ENCODE measurements at regions not wholly inside any gene's neighbourhood (a gene's known extent, or its start where the extent isn't known, plus 50 kb on each side); places are given as distances from the start of the nearest gene placed in this dataset.

DNA sequence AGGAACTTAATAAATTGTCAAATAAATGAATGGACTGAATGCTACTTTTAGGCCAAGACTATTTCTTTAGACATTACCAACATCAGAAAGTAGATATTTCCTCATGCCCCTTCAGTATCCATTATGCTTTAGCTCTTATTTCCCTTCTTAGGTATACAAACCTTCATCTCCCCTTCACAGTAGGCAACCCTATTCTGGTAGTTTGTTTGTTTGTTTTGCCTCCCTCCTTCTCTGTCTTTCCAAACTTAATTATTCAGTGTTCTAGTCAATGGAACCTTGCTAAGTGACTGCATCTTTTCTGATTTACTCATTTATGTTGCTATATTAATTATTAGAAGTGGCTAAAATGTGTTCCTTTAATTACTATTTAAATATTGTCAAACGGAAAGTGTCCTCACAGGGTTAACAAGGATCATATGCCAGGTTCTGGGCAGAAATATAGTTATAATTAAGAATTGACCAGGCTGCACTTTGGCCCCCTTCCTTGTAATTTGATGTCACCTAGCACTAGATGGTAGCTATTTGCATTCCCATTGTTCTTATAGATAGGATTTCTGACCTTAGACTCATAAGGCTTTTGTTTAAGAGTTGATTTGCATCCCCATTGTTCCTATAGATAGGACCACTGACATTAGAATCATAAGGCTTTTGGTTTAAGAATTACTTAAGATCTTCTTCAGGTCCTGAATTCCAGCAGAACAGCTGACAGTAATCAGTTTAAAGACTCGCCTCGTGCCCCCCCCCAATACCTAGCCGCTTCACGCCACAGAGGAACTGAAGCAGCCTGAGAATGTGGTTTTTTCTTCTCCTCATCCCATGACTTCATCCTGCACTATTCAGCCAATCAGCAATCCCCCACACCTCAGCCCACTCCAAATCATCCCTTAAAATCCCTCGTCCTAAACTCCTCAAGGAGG is 84.4 kb upstream of the NUDT12 start:
- TF ChIP-seq, protein P1, sequence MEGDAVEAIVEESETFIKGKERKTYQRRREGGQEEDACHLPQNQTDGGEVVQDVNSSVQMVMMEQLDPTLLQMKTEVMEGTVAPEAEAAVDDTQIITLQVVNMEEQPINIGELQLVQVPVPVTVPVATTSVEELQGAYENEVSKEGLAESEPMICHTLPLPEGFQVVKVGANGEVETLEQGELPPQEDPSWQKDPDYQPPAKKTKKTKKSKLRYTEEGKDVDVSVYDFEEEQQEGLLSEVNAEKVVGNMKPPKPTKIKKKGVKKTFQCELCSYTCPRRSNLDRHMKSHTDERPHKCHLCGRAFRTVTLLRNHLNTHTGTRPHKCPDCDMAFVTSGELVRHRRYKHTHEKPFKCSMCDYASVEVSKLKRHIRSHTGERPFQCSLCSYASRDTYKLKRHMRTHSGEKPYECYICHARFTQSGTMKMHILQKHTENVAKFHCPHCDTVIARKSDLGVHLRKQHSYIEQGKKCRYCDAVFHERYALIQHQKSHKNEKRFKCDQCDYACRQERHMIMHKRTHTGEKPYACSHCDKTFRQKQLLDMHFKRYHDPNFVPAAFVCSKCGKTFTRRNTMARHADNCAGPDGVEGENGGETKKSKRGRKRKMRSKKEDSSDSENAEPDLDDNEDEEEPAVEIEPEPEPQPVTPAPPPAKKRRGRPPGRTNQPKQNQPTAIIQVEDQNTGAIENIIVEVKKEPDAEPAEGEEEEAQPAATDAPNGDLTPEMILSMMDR (IDR thresholded peaks at IDR 0.05), result no peak
- TF ChIP-seq POLR2A (IDR thresholded peaks at IDR 0.05), result no peak
- no peak for TF ChIP-seq EP300 (IDR thresholded peaks at IDR 0.05)
- TF ChIP-seq POLR2AphosphoS5 (IDR thresholded peaks at IDR 0.05), result no peak

Measured in stomach (tissue), 4 donors.